ENCODE measurements at regions not wholly inside any gene's neighbourhood (a gene's known extent, or its start where the extent isn't known, plus 50 kb on each side); places are given as distances from the start of the nearest gene placed in this dataset.
A peak's percentile ranks its signal among the peaks of the same experiment; 100 is the strongest.

GRCh38 chr9:86168256-86168655 is 68.9 kb upstream of the GOLM1 start:
- peaks cover 5% of the 10 kb centered on the region for H3K9me3 Mint-ChIP-seq (ENCODE audit: unreplicated experiment)
- TF ChIP-seq CTCF (IDR thresholded peaks at IDR 0.05): no peak
- H3K4me3 Mint-ChIP-seq (ENCODE audit: unreplicated experiment): no peak overlapping the region
- peaks cover 12% of the 10 kb centered on the region for H3K27me3 Mint-ChIP-seq (ENCODE audit: unreplicated experiment)
- peak; percentile 53 for DNase-seq (ENCODE audit: extremely low spot score, unreplicated experiment)
- no peaks in the 10 kb centered on the region for H3K4me1 Mint-ChIP-seq (ENCODE audit: unreplicated experiment)
- H3K36me3 Mint-ChIP-seq (ENCODE audit: unreplicated experiment): no peaks in the 10 kb centered on the region
- H3K27ac Mint-ChIP-seq (ENCODE audit: unreplicated experiment): no peak overlapping the region

GRCh38 chr9:86166546-86166945 is 67.2 kb upstream of the GOLM1 start:
- Mint-ChIP-seq H3K4me3 (ENCODE audit: unreplicated experiment) (no peak overlapping the region), H3K9me3 (ENCODE audit: unreplicated experiment) (peaks cover 3% of the 10 kb centered on the region), H3K27me3 (ENCODE audit: unreplicated experiment) (peaks cover 9% of the 10 kb centered on the region), H3K4me1 (ENCODE audit: unreplicated experiment) (no peaks in the 10 kb centered on the region), H3K36me3 (ENCODE audit: unreplicated experiment) (no peaks in the 10 kb centered on the region), H3K27ac (ENCODE audit: unreplicated experiment) (no peak overlapping the region)
- no peak for TF ChIP-seq CTCF (IDR thresholded peaks at IDR 0.05)
- DNase-seq (ENCODE audit: extremely low spot score, unreplicated experiment): peak; percentile 6

- H3K4me3 Mint-ChIP-seq (ENCODE audit: unreplicated experiment): no peak overlapping the region
- H3K36me3 Mint-ChIP-seq (ENCODE audit: unreplicated experiment): no peaks in the 10 kb centered on the region
- no peak overlapping the region for H3K27ac Mint-ChIP-seq (ENCODE audit: unreplicated experiment)
- no peaks in the 10 kb centered on the region for H3K4me1 Mint-ChIP-seq (ENCODE audit: unreplicated experiment)
- no peak for DNase-seq (ENCODE audit: extremely low spot score, unreplicated experiment)
- no peak for TF ChIP-seq CTCF (IDR thresholded peaks at IDR 0.05)
- H3K9me3 Mint-ChIP-seq (ENCODE audit: unreplicated experiment): no peaks in the 10 kb centered on the region
- H3K27me3 Mint-ChIP-seq (ENCODE audit: unreplicated experiment): peaks cover 2% of the 10 kb centered on the region
Measured at GRCh38 chr9:86163503-86163902, 64.1 kb upstream of the GOLM1 start.

Data from osteocyte (in vitro differentiated cells).